Testis (tissue), 2 donors: ENCODE measurements at regions not wholly inside any gene's neighbourhood (a gene's known extent, or its start where the extent isn't known, plus 50 kb on each side); places are given as distances from the start of the nearest gene placed in this dataset.
A peak's percentile ranks its signal among the peaks of the same experiment; 100 is the strongest.
"Not testable (repeated sequence)": the region's sequence is repeated elsewhere in the genome, so short reads cannot be mapped to it uniquely, and the experiment has no call there.

Experiments
- DNase-seq: peaks from one replicate; pipeline ENCODE4 v3.0.0-alpha.2; 2019
- H3K27ac ChIP-seq, 2 donors: fragments of 200-600 bp; sonication (generic); one replicate each; pipeline ENCODE4 v1.5.1; 2019
- H3K27me3 ChIP-seq: fragments of 200-600 bp; sonication (generic); one replicate; pipeline ENCODE4 v1.5.1; 2019
- H3K36me3 ChIP-seq: fragments of 200-600 bp; sonication (generic); one replicate; pipeline ENCODE4 v1.5.1; 2017; ENCODE audit warnings: low read depth; ENCODE audit errors: missing control alignments
- H3K4me1 ChIP-seq: fragments of 200-600 bp; sonication (generic); one replicate; pipeline ENCODE4 v1.5.1; 2019
- H3K4me3 ChIP-seq, 2 donors: fragments of 200-600 bp; sonication (generic); one replicate each; pipeline ENCODE4 v1.5.1; 2017 to 2019
- H3K9me3 ChIP-seq: fragments of 200-600 bp; sonication (generic); one replicate; pipeline ENCODE4 v1.5.1; 2017
- CTCF ChIP-seq, 3 experiments: fragments of 450-650 bp in 2 of 3; fragments of 200-600 bp in 1 of 3; sonication (generic) in 1 of 3; IDR thresholded peaks; one replicate each; pipeline ENCODE4 v1.5.1; 2016 to 2019; ENCODE audit warnings: antibody characterized with exemption in 3 of 3, mild to moderate bottlenecking in 2 of 3, moderate library complexity in 1 of 3
- POLR2A ChIP-seq: fragments of 450-650 bp; IDR thresholded peaks from one replicate; pipeline ENCODE4 v1.6.1; 2017; ENCODE audit warnings: antibody characterized with exemption, mild to moderate bottlenecking, moderate library complexity
- WGBS, 2 donors: methylation state at CpG; one replicate each; pipeline ENCODE4 v1.1.5; 2018; 5-methylcytosine and 5-hydroxymethylcytosine counted together
- intact Hi-C: fragments of 100-400 bp; cut with DNase I; formaldehyde crosslinking; loops from one replicate; pipeline ENCODE4 v1.15.1; 2023; ENCODE audit warnings: low total_unique reads

- 88 to 90% methylated on average over 2 of the region's 2 CpGs for WGBS, 2 donors
- no peak for DNase-seq
- Histone ChIP-seq H3K4me1 (no peaks in the 10 kb centered on the region), H3K4me3 (no peak overlapping the region), H3K9me3 (no peaks in the 10 kb centered on the region), H3K27me3 (no peaks in the 10 kb centered on the region), H3K27ac (no peak overlapping the region), H3K36me3 (no peaks in the 10 kb centered on the region)
- TF ChIP-seq POLR2A = no peak
- no peak for TF ChIP-seq CTCF (IDR thresholded peaks at IDR 0.05)
- intact Hi-C loops = no loop called here
These were observed 345.1 kb upstream of the PRKCQ start for GRCh38 chr10:6925146-6925545.

- intact Hi-C loops = no loop called here
- no peak overlapping the region for H3K27ac ChIP-seq
- H3K36me3 ChIP-seq = no peaks in the 10 kb centered on the region
- TF ChIP-seq CTCF (IDR thresholded peaks at IDR 0.05) = no peak
- 71 to 74% methylated on average over 4 of the region's 4 CpGs for WGBS, 2 donors
- H3K4me1 ChIP-seq = no peaks in the 10 kb centered on the region
- H3K4me3 ChIP-seq = no peak overlapping the region
- DNase-seq = no peak
- H3K9me3 ChIP-seq = no peaks in the 10 kb centered on the region
- H3K27me3 ChIP-seq = no peaks in the 10 kb centered on the region
These were observed 344.1 kb upstream of the PRKCQ start for GRCh38 chr10:6924166-6924565.

- intact Hi-C loops, H3K4me1 ChIP-seq, H3K9me3 ChIP-seq, H3K36me3 ChIP-seq, DNase-seq, H3K27me3 ChIP-seq, H3K27ac ChIP-seq, H3K4me3 ChIP-seq: not testable (repeated sequence)
- 43 to 62% methylated on average over 16 of the region's 16 CpGs for WGBS, 2 donors
These were observed 340.9 kb upstream of the PRKCQ start for GRCh38 chr10:6921026-6921425.

- Histone ChIP-seq H3K27me3 (no peaks in the 10 kb centered on the region), H3K4me3 (no peak overlapping the region), H3K27ac (no peak overlapping the region), H3K4me1 (no peaks in the 10 kb centered on the region), H3K36me3 (no peaks in the 10 kb centered on the region), H3K9me3 (no peaks in the 10 kb centered on the region)
- 12 to 15% methylated on average over 26 of the region's 26 CpGs for WGBS, 2 donors
- TF ChIP-seq CTCF (IDR thresholded peaks at IDR 0.05) = peak in 2 of 3 experiments; percentile 37 to 50
- no peak for TF ChIP-seq POLR2A
- DNase-seq = peak; percentile 80
- intact Hi-C loops = no loop called here
These were observed 340.3 kb upstream of the PRKCQ start for GRCh38 chr10:6920072-6921019.

GRCh38 chr10:6919077-6919476 is 339.0 kb upstream of the PRKCQ start:
- H3K36me3 ChIP-seq = no peaks in the 10 kb centered on the region
- H3K27ac ChIP-seq = no peak overlapping the region
- TF ChIP-seq CTCF (IDR thresholded peaks at IDR 0.05) = no peak
- TF ChIP-seq POLR2A = no peak
- intact Hi-C loops = no loop called here
- H3K27me3 ChIP-seq = no peaks in the 10 kb centered on the region
- no peak for DNase-seq
- H3K4me3 ChIP-seq = no peak overlapping the region
- no peaks in the 10 kb centered on the region for H3K9me3 ChIP-seq
- 88 to 92% methylated on average over 2 of the region's 2 CpGs for WGBS, 2 donors
- H3K4me1 ChIP-seq = no peaks in the 10 kb centered on the region
